HCT116 (cell line): ENCODE measurements at regions not wholly inside any gene's neighbourhood (a gene's known extent, or its start where the extent isn't known, plus 50 kb on each side); places are given as distances from the start of the nearest gene placed in this dataset.

Experiments
- ATAC-seq: fragments of 200-7000 bp; cut with Tn5 transposase; 2 replicates; pipeline ENCODE4 v1.9.1; 2020; ENCODE audit warnings: mild to moderate bottlenecking, moderate library complexity
- BruUV-seq: library from RNA; stranded (reverse); fragments of 400-500 nt; replicated peaks from 2 replicates; lab custom pipeline; 2021; lab: Mats Ljungman, UMichigan
- CTCF ChIA-PET: fragments of 300-600 bp; sonication (Branson Sonifier 250); formaldehyde crosslinking; loops from one replicate; lab custom pipeline; 2021; ENCODE audit warnings: antibody characterized with exemption; lab: Charles Lee
- POLR2A ChIA-PET: fragments of 300-600, 350-600 bp; sonication (Branson Sonifier 250); formaldehyde crosslinking; loops from one replicate; lab custom pipeline; 2021; ENCODE audit warnings: antibody characterized with exemption; lab: Charles Lee
- RAD21 ChIA-PET, 2 experiments: fragments of 300-600 bp; sonication (Branson Sonifier 250); formaldehyde crosslinking; loops; one replicate each; lab custom pipeline; 2023; ENCODE audit warnings: low total read pairs in 2 of 2; ENCODE audit not compliant: uncharacterized antibody in 2 of 2, unreplicated experiment in 2 of 2, low non-redundant PET in 1 of 2; lab: Charles Lee
- DNase-seq: peaks from one replicate; pipeline ENCODE4 v3.0.0-alpha.2; 2010; ENCODE audit warnings: low read depth, low spot score
- H2AFZ ChIP-seq: fragments of 200-600 bp; shearing (Covaris generic), sonication (generic); 2 replicates; pipeline ENCODE4 v1.6.1; 2017; ENCODE audit warnings: low read depth, mixed run types, mixed read lengths, antibody characterized with exemption, low read length; ENCODE audit not compliant: poor library complexity, severe bottlenecking
- H3K27ac ChIP-seq: 2 replicates; pipeline ENCODE4 v1.5.1; 2012; ENCODE audit warnings: low read depth, low read length
- H3K27me3 ChIP-seq: fragments of 200-600 bp; sonication (generic); 2 replicates; pipeline ENCODE4 v1.6.1; 2016; ENCODE audit warnings: mixed run types, low read length, mixed read lengths; ENCODE audit not compliant: insufficient read depth
- H3K36me3 ChIP-seq, 2 experiments: fragments of 200-500 bp in 1 of 2; fragments of 200-600 bp in 1 of 2; sonication (Bioruptor generic) in 1 of 2; sonication (generic) in 1 of 2; 2 replicates each; pipeline versions ENCODE4 v1.5.1 to v1.6.1; 2014 to 2016; ENCODE audit warnings: low read length in 2 of 2, inconsistent platforms in 1 of 2, mixed read lengths in 1 of 2, mixed run types in 1 of 2; ENCODE audit not compliant: insufficient read depth in 2 of 2, control insufficient read depth in 1 of 2
- H3K4me1 ChIP-seq, 2 experiments: fragments of 200-600 bp in 1 of 2; sonication (generic) in 1 of 2; 2 replicates each; pipeline versions ENCODE4 v1.5.1 to v1.6.1; 2012 to 2017; ENCODE audit warnings: low read length in 2 of 2, inconsistent platforms in 1 of 2, mild to moderate bottlenecking in 1 of 2, mixed read lengths in 1 of 2, mixed run types in 1 of 2, moderate library complexity in 1 of 2; ENCODE audit not compliant: insufficient read depth in 2 of 2, control insufficient read depth in 1 of 2
- H3K4me2 ChIP-seq: fragments of 200-600 bp; sonication (generic); 2 replicates; pipeline ENCODE4 v1.6.1; 2017; ENCODE audit warnings: mixed run types, low read length, mixed read lengths
- H3K4me3 ChIP-seq, 2 experiments: fragments of 200-600 bp in 1 of 2; sonication (generic) in 1 of 2; replicated peaks in 1 of 2; 2 replicates each; pipeline ENCODE4 v1.5.1; 2011 to 2016; ENCODE audit warnings: low read length in 2 of 2, control low read depth in 1 of 2, low read depth in 1 of 2, mild to moderate bottlenecking in 1 of 2, mixed read lengths in 1 of 2, mixed run types in 1 of 2
- H3K79me2 ChIP-seq: fragments of 200-600 bp; sonication (generic); 2 replicates; pipeline ENCODE4 v1.6.1; 2017; ENCODE audit warnings: mild to moderate bottlenecking, mixed run types, low read length, moderate library complexity, mixed read lengths; ENCODE audit not compliant: insufficient read depth
- H3K9ac ChIP-seq: fragments of 200-600 bp; sonication (generic); 2 replicates; pipeline ENCODE4 v1.6.1; 2016; ENCODE audit warnings: low read length, mixed read lengths
- H3K9me2 ChIP-seq: fragments of 200-600 bp; sonication (generic), shearing (Covaris generic); 2 replicates; pipeline ENCODE4 v1.6.1; 2017; ENCODE audit warnings: mixed run types, mild to moderate bottlenecking, moderate library complexity; ENCODE audit not compliant: insufficient read depth
- H3K9me3 ChIP-seq, 2 experiments: fragments of 200-500 bp in 1 of 2; fragments of 200-600 bp in 1 of 2; sonication (Bioruptor generic) in 1 of 2; sonication (generic) in 1 of 2; 2 replicates each; pipeline ENCODE4 v1.6.1; 2014 to 2017; ENCODE audit warnings: low read length in 2 of 2, mixed read lengths in 2 of 2, inconsistent platforms in 1 of 2, low read depth in 1 of 2, mild to moderate bottlenecking in 1 of 2, mixed run types in 1 of 2, moderate library complexity in 1 of 2; ENCODE audit not compliant: control insufficient read depth in 1 of 2, insufficient read depth in 1 of 2
- H4K20me1 ChIP-seq: fragments of 200-600 bp; sonication (generic), shearing (Covaris generic); 2 replicates; pipeline ENCODE4 v1.6.1; 2017; ENCODE audit warnings: mixed run types, mild to moderate bottlenecking, moderate library complexity; ENCODE audit not compliant: insufficient read depth
- CEBPB ChIP-seq: IDR thresholded peaks from 2 replicates; pipeline ENCODE4 v1.6.1; 2012; ENCODE audit warnings: low read depth
- EGR1 ChIP-seq: IDR thresholded peaks from 2 replicates; pipeline ENCODE4 v1.6.1; 2012; ENCODE audit warnings: low read depth
- MAX ChIP-seq: IDR thresholded peaks from 2 replicates; pipeline ENCODE4 v1.6.1; 2012
- POLR2A ChIP-seq: IDR thresholded peaks from 2 replicates; pipeline ENCODE4 v1.7.0; 2011; ENCODE audit warnings: borderline replicate concordance; ENCODE audit not compliant: insufficient read depth, insufficient read length; ENCODE audit errors: extremely low read depth
- SRF ChIP-seq: IDR thresholded peaks from 2 replicates; pipeline ENCODE4 v1.6.1; 2012; ENCODE audit warnings: low read depth
- TCF7L2 ChIP-seq: IDR thresholded peaks from 2 replicates; pipeline ENCODE4 v1.7.0; 2011; ENCODE audit warnings: borderline replicate concordance, inconsistent platforms; ENCODE audit not compliant: insufficient read depth, insufficient read length; ENCODE audit errors: extremely low read depth
- YY1 ChIP-seq: IDR thresholded peaks from 2 replicates; pipeline ENCODE4 v1.6.1; 2011; ENCODE audit warnings: low read length, low read depth, moderate library complexity, mild to moderate bottlenecking; ENCODE audit not compliant: insufficient replicate concordance; ENCODE audit errors: extremely low read depth
- ZBTB33 ChIP-seq: IDR thresholded peaks from 2 replicates; pipeline ENCODE4 v1.6.1; 2011; ENCODE audit warnings: mild to moderate bottlenecking, low read length, moderate library complexity; ENCODE audit not compliant: insufficient replicate concordance; ENCODE audit errors: extremely low read depth
- ZFX ChIP-seq: fragments of 450-650 bp; IDR thresholded peaks from 2 replicates; pipeline ENCODE4 v1.6.1; 2017
- ZNF274 ChIP-seq: fragments of 200-500 bp; sonication (Bioruptor generic); IDR thresholded peaks from 2 replicates; pipeline ENCODE4 v1.6.1; 2014; ENCODE audit warnings: mild to moderate bottlenecking, low read depth, low read length, inconsistent platforms
- intact Hi-C: fragments of 100-400 bp; cut with micrococcal nuclease; formaldehyde crosslinking; loops from 2 replicates; pipeline ENCODE4 v1.10.0; 2022

GRCh38 chr1:55624766-55625165, 409.6 kb upstream of the USP24 start:
- no peaks in the 10 kb centered on the region for H3K4me1 ChIP-seq
- DNase-seq: no peak
- no peaks in the 10 kb centered on the region for H4K20me1 ChIP-seq
- H3K27me3 ChIP-seq: no peaks in the 10 kb centered on the region
- no peak for ATAC-seq
- no peak overlapping the region for H3K27ac ChIP-seq
- RAD21 ChIA-PET: no interaction called here
- H3K9me3 ChIP-seq: no peaks in the 10 kb centered on the region
- no peak for TF ChIP-seq CEBPB
- no peak for TF ChIP-seq TCF7L2
- TF ChIP-seq YY1: no peak
- no peak for TF ChIP-seq ZBTB33
- no peak for TF ChIP-seq SRF
- TF ChIP-seq EGR1: no peak
- TF ChIP-seq POLR2A: no peak
- TF ChIP-seq ZNF274: no peak
- TF ChIP-seq MAX: no peak
- TF ChIP-seq ZFX: no peak
- POLR2A ChIA-PET: no interaction called here
- BruUV-seq: no TSS peak
- H3K9ac ChIP-seq: no peak overlapping the region
- no peaks in the 10 kb centered on the region for H3K79me2 ChIP-seq
- H3K9me2 ChIP-seq: no peaks in the 10 kb centered on the region
- intact Hi-C loops: no loop called here
- no peak overlapping the region for H3K4me2 ChIP-seq
- no peak overlapping the region for H3K4me3 ChIP-seq
- H3K36me3 ChIP-seq: no peaks in the 10 kb centered on the region
- H2AFZ ChIP-seq: no peak overlapping the region
- CTCF ChIA-PET: no interaction called here
